Endothelial cell of umbilical vein (primary cell): ENCODE measurements at regions not wholly inside any gene's neighbourhood (a gene's known extent, or its start where the extent isn't known, plus 50 kb on each side); places are given as distances from the start of the nearest gene placed in this dataset.

Source experiments
- BruUV-seq: library from RNA; stranded (reverse); fragments of 400-500 nt; replicated peaks from 2 replicates; lab custom pipeline; 2021; lab: Mats Ljungman, UMichigan
- CTCF ChIA-PET: fragments of 300-600, 350-600 bp; sonication (Branson Sonifier 250); formaldehyde crosslinking; loops from one replicate; lab custom pipeline; 2021; ENCODE audit warnings: antibody characterized with exemption, inconsistent platforms; lab: Charles Lee
- POLR2A ChIA-PET: fragments of 300-600, 350-600 bp; sonication (Branson Sonifier 250); formaldehyde crosslinking; loops from one replicate; lab custom pipeline; 2021; ENCODE audit warnings: antibody characterized with exemption, inconsistent platforms; lab: Charles Lee
- DNase-seq: peaks from one replicate; pipeline ENCODE4 v3.0.0-alpha.2; 2011; ENCODE audit warnings: low read depth, low spot score
- FAIRE-seq: peaks from 2 replicates; lab custom pipeline; 2011; peaks lifted over from hg19 to GRCh38; lab: Jason Lieb, UNC
- H2AFZ ChIP-seq: 2 replicates; pipeline ENCODE4 v1.6.0; 2012; ENCODE audit warnings: low read depth, low read length, control low read depth, inconsistent platforms
- H3K27ac ChIP-seq: 2 replicates; pipeline ENCODE4 v1.5.1; 2011; ENCODE audit warnings: low read depth, mild to moderate bottlenecking, control low read depth, low read length, moderate library complexity; ENCODE audit not compliant: insufficient read depth
- H3K27me3 ChIP-seq, 2 experiments: 2 replicates each; pipeline versions ENCODE4 v1.6.0 to v1.6.1; 2011; ENCODE audit warnings: low read length in 2 of 2, mixed read lengths in 1 of 2; ENCODE audit not compliant: control insufficient read depth in 2 of 2, insufficient read depth in 2 of 2
- H3K36me3 ChIP-seq, 2 experiments: 2 replicates in 1 of 2; 3 replicates in 1 of 2; pipeline ENCODE4 v1.5.1; 2011; ENCODE audit warnings: low read length in 2 of 2, mild to moderate bottlenecking in 1 of 2, moderate library complexity in 1 of 2; ENCODE audit not compliant: control insufficient read depth in 2 of 2, insufficient read depth in 2 of 2; ENCODE audit errors: extremely low read depth in 1 of 2
- H3K4me1 ChIP-seq: 3 replicates; pipeline ENCODE4 v1.5.1; 2011; ENCODE audit warnings: mild to moderate bottlenecking, low read length; ENCODE audit not compliant: control insufficient read depth, insufficient read depth; ENCODE audit errors: extremely low read depth
- H3K4me2 ChIP-seq: 2 replicates; pipeline ENCODE4 v1.6.1; 2011; ENCODE audit warnings: low read length, control low read depth, mixed read lengths; ENCODE audit not compliant: insufficient read depth
- H3K4me3 ChIP-seq, 3 experiments: fragments of 200-600 bp in 1 of 3; sonication (generic), shearing (Covaris generic) in 1 of 3; replicated peaks in 1 of 3; 2 replicates each; pipeline ENCODE4 v1.5.1; 2011 to 2016; ENCODE audit warnings: control low read depth in 3 of 3, low read length in 3 of 3, mild to moderate bottlenecking in 2 of 3, inconsistent platforms in 1 of 3, low read depth in 1 of 3, moderate library complexity in 1 of 3; ENCODE audit not compliant: insufficient read depth in 1 of 3
- H3K79me2 ChIP-seq: 2 replicates; pipeline ENCODE4 v1.6.0; 2012; ENCODE audit warnings: low read length, inconsistent platforms; ENCODE audit not compliant: control insufficient read depth, insufficient read depth
- H3K9ac ChIP-seq: replicated peaks from 2 replicates; pipeline ENCODE3; 2011; ENCODE audit warnings: low read length, control low read depth; ENCODE audit not compliant: insufficient read depth; ENCODE audit errors: extremely low read depth
- H3K9me1 ChIP-seq: replicated peaks from 3 replicates; pipeline ENCODE4 v1.6.0; 2011; ENCODE audit warnings: mild to moderate bottlenecking, low read length; ENCODE audit not compliant: control insufficient read depth, insufficient read depth; ENCODE audit errors: extremely low read depth
- H3K9me3 ChIP-seq: replicated peaks from 2 replicates; pipeline ENCODE4 v1.5.1; 2012; ENCODE audit warnings: low read length, inconsistent platforms; ENCODE audit not compliant: control insufficient read depth, insufficient read depth
- H4K20me1 ChIP-seq: replicated peaks from 2 replicates; pipeline ENCODE3; 2011; ENCODE audit warnings: mild to moderate bottlenecking, low read length; ENCODE audit not compliant: control insufficient read depth, insufficient read depth; ENCODE audit errors: extremely low read depth
- CTCF ChIP-seq, 2 donors: IDR thresholded peaks; 1 replicate in 1 of 2; 2 replicates in 1 of 2; pipeline ENCODE4 v1.5.1; 2011; ENCODE audit warnings: low read length in 2 of 2, mild to moderate bottlenecking in 2 of 2, moderate library complexity in 2 of 2, control low read depth in 1 of 2, inconsistent platforms in 1 of 2, low read depth in 1 of 2; ENCODE audit not compliant: insufficient read depth in 1 of 2; ENCODE audit errors: extremely low read depth in 1 of 2
- EZH2 ChIP-seq: IDR thresholded peaks from 2 replicates; pipeline ENCODE4 v1.6.1; 2012; ENCODE audit warnings: borderline replicate concordance, low read depth, mild to moderate bottlenecking, moderate library complexity, low read length, inconsistent platforms; ENCODE audit not compliant: severe bottlenecking
- FOS ChIP-seq: IDR thresholded peaks from 2 replicates; pipeline ENCODE4 v1.6.1; 2011; ENCODE audit warnings: mild to moderate bottlenecking, low read length, moderate library complexity, borderline replicate concordance; ENCODE audit not compliant: insufficient read depth
- GATA2 ChIP-seq: IDR thresholded peaks from 2 replicates; pipeline ENCODE4 v1.7.0; 2011; ENCODE audit warnings: low read depth, mild to moderate bottlenecking, moderate library complexity, mixed read lengths, low read length; ENCODE audit not compliant: insufficient read length, insufficient read depth
- JUN ChIP-seq: IDR thresholded peaks from 2 replicates; pipeline ENCODE4 v1.6.1; 2011; ENCODE audit warnings: borderline replicate concordance, low read depth; ENCODE audit not compliant: insufficient read length, insufficient read depth
- MYC ChIP-seq: IDR thresholded peaks from one replicate; pipeline ENCODE4 v1.6.1; 2011; ENCODE audit warnings: mild to moderate bottlenecking, low read depth, low read length
- POLR2A ChIP-seq: IDR thresholded peaks from 2 replicates; pipeline ENCODE4 v1.6.1; 2012; ENCODE audit warnings: low read depth, mild to moderate bottlenecking, control low read depth, low read length
- POLR2AphosphoS5 ChIP-seq: IDR thresholded peaks from 2 replicates; pipeline ENCODE4 v1.6.1; 2012; ENCODE audit warnings: low read depth, mild to moderate bottlenecking, control low read depth, low read length, moderate library complexity; ENCODE audit not compliant: insufficient read depth
- dilution Hi-C: fragments of 300-500 bp; cut with MboI; formaldehyde crosslinking; loops from one replicate; pipeline ENCODE4 v1.15.0; 2019; ENCODE audit warnings: low sequenced_read_pairs; ENCODE audit not compliant: extremely low pct_ligation_motif_present
- intact Hi-C: fragments of 100-400 bp; cut with micrococcal nuclease; formaldehyde crosslinking; loops from one replicate; pipeline ENCODE4 v1.10.0; 2022
- TF ChIP-seq, protein P1 (sequence below): IDR thresholded peaks from 2 replicates; pipeline ENCODE4 v1.6.1; 2011; ENCODE audit not compliant: insufficient read depth, insufficient read length

GRCh38 chr2:5253263-5253662, 438.9 kb upstream of the SOX11 start:
- Histone ChIP-seq H3K27ac (no peak overlapping the region), H3K27me3 (no peaks in the 10 kb centered on the region), H3K36me3 (no peaks in the 10 kb centered on the region), H3K9ac (no peak overlapping the region), H3K9me1 (no peaks in the 10 kb centered on the region), H3K4me3 (no peak overlapping the region), H4K20me1 (no peaks in the 10 kb centered on the region), H3K79me2 (no peaks in the 10 kb centered on the region), H3K4me2 (no peak overlapping the region), H3K4me1 (no peaks in the 10 kb centered on the region), H2AFZ (no peak overlapping the region), H3K9me3 (peaks cover 2% of the 10 kb centered on the region)
- CTCF ChIA-PET: no interaction called here
- intact Hi-C loops: no loop called here
- DNase-seq (no peak), FAIRE-seq (no peak)
- POLR2A ChIA-PET: no interaction called here
- TF ChIP-seq CTCF (IDR thresholded peaks at IDR 0.05; ENCODE audit: extremely low read depth in 1 of 2, insufficient read depth in 1 of 2, low read depth in 1 of 2, low read length in 2 of 2) (no peak), POLR2AphosphoS5 (no peak), FOS (no peak), EZH2 (no peak), MYC (no peak)
- dilution Hi-C loops: no loop called here
- BruUV-seq: no TSS peak

- POLR2A ChIA-PET: no interaction called here
- intact Hi-C loops (no loop called here), dilution Hi-C loops (no loop called here)
- Histone ChIP-seq H3K27ac (no peak overlapping the region), H3K4me2 (no peak overlapping the region), H4K20me1 (no peaks in the 10 kb centered on the region), H3K9me3 (peaks cover 2% of the 10 kb centered on the region), H3K36me3 (no peaks in the 10 kb centered on the region), H3K79me2 (no peaks in the 10 kb centered on the region), H3K27me3 (no peaks in the 10 kb centered on the region), H3K4me3 (no peak overlapping the region), H2AFZ (no peak overlapping the region), H3K9me1 (no peaks in the 10 kb centered on the region), H3K9ac (no peak overlapping the region), H3K4me1 (no peaks in the 10 kb centered on the region)
- FAIRE-seq (no peak), DNase-seq (no peak)
- BruUV-seq: no TSS peak
- TF ChIP-seq MYC (no peak), JUN (no peak), FOS (no peak), EZH2 (no peak), POLR2AphosphoS5 (no peak), POLR2A (no peak), CTCF (IDR thresholded peaks at IDR 0.05; ENCODE audit: extremely low read depth in 1 of 2, insufficient read depth in 1 of 2, low read depth in 1 of 2, low read length in 2 of 2) (no peak), GATA2 (no peak)
- TF ChIP-seq, protein P1, sequence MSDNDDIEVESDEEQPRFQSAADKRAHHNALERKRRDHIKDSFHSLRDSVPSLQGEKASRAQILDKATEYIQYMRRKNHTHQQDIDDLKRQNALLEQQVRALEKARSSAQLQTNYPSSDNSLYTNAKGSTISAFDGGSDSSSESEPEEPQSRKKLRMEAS: no peak
- CTCF ChIA-PET: no interaction called here
Measured at GRCh38 chr2:5254791-5255332, 437.3 kb upstream of the SOX11 start.
